ENCODE measurements at regions not wholly inside any gene's neighbourhood (a gene's known extent, or its start where the extent isn't known, plus 50 kb on each side); places are given as distances from the start of the nearest gene placed in this dataset.

GRCh38 chr5:128019391-128019790, 64.2 kb upstream of the SLC12A2 start:
- Histone ChIP-seq H4K5ac (ENCODE audit: insufficient read length, low read depth, low read length) (no peak overlapping the region), H3K27ac (ENCODE audit: insufficient read length, low read depth, low read length) (no peak overlapping the region), H3K79me2 (ENCODE audit: insufficient read depth, low read length) (no peaks in the 10 kb centered on the region), H3K79me1 (ENCODE audit: insufficient read depth, low read depth, low read length, poor library complexity, severe bottlenecking) (no peaks in the 10 kb centered on the region), H2AK5ac (ENCODE audit: insufficient read length, low read length) (no peak overlapping the region), H4K20me1 (ENCODE audit: control insufficient read depth, insufficient read depth, insufficient read length) (no peaks in the 10 kb centered on the region), H3K23ac (ENCODE audit: insufficient read length, low read depth, low read length) (no peak overlapping the region), H3K9me3 (ENCODE audit: control insufficient read depth, low read depth, low read length) (no peaks in the 10 kb centered on the region), H3K27me3 (ENCODE audit: insufficient read depth, low read length) (no peaks in the 10 kb centered on the region), H3K23me2 (ENCODE audit: insufficient read length, low read depth, low read length, poor library complexity, severe bottlenecking) (no peaks in the 10 kb centered on the region), H3K4ac (ENCODE audit: low read depth, low read length) (no peak overlapping the region), H2BK20ac (ENCODE audit: low read depth, low read length, poor library complexity, severe bottlenecking) (no peak overlapping the region), H3K9ac (ENCODE audit: extremely low read depth, insufficient read length, low read length) (no peak overlapping the region), H2BK5ac (ENCODE audit: insufficient read length, low read length) (no peak overlapping the region), H2BK120ac (ENCODE audit: low read depth, low read length, poor library complexity, severe bottlenecking) (no peak overlapping the region), H2AFZ (ENCODE audit: low read length) (no peak overlapping the region), H3K18ac (ENCODE audit: insufficient read length, low read depth, low read length) (no peak overlapping the region), H2BK15ac (ENCODE audit: low read depth, low read length) (no peak overlapping the region), H3T11ph (ENCODE audit: low read length) (no peak overlapping the region), H2BK12ac (ENCODE audit: insufficient read length, low read depth, low read length) (no peak overlapping the region), H4K91ac (ENCODE audit: insufficient read length, low read depth, low read length) (no peak overlapping the region), H3K4me1 (ENCODE audit: insufficient read depth, low read length) (no peaks in the 10 kb centered on the region; the same call in 1 of the 2 replicates), H4K8ac (replicated peaks; ENCODE audit: insufficient read length, low read depth, low read length) (no peak overlapping the region), H3K56ac (ENCODE audit: insufficient read length, low read depth, low read length) (no peak overlapping the region), H3K14ac (ENCODE audit: insufficient read depth, low read length) (no peak overlapping the region), H3K4me2 (ENCODE audit: insufficient read depth, insufficient read length, low read length) (no peak overlapping the region)
- DNase-seq, result no peak
- Mint-ChIP-seq H3K4me3 (no peak overlapping the region), H3K4me1 (no peaks in the 10 kb centered on the region), H3K36me3 (ENCODE audit: insufficient read depth in 1 of 3, low read depth in 3 of 3) (no peaks in the 10 kb centered on the region), H3K27me3 (ENCODE audit: low read depth) (no peaks in the 10 kb centered on the region), H3K9me3 (no peaks in the 10 kb centered on the region), H3K27ac (no peak overlapping the region)
- no CpG with 5 or more reads among the region's 1 CpG for WGBS (ENCODE audit: extremely low coverage, insufficient read length, low lambda C conversion rate)
- no peak for TF ChIP-seq CTCF (conservative IDR thresholded peaks at IDR 0.05)
